COR-L47 (cell line): ENCODE measurements at regions not wholly inside any gene's neighbourhood (a gene's known extent, or its start where the extent isn't known, plus 50 kb on each side); places are given as distances from the start of the nearest gene placed in this dataset.
"Not testable (repeated sequence)": the region's sequence is repeated elsewhere in the genome, so short reads cannot be mapped to it uniquely, and the experiment has no call there.

ENCODE experiments used
- DNase-seq: peaks from one replicate; lab custom pipeline; 2025; lab: John Stamatoyannopoulos, UW

DNA sequence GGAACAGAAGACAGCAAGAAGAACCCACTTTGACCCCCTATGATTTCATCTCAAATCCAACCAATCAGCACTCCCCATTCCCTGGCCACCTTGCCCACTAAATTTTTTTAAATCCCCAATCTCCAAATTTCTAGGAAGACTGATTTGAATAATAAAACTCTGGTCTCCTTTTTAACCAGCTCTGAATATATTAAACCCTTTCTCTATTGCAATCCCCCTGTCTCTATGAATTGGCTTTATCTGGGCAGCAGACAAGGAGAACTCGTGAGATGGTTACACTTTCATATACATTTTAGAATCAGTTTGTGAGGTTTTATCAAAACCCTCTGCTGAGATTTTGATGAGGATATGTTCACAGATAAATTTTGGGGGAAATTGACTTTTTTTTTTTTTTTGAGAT is 90.3 kb upstream of the TRIM24 start:
- no peak for DNase-seq

DNA sequence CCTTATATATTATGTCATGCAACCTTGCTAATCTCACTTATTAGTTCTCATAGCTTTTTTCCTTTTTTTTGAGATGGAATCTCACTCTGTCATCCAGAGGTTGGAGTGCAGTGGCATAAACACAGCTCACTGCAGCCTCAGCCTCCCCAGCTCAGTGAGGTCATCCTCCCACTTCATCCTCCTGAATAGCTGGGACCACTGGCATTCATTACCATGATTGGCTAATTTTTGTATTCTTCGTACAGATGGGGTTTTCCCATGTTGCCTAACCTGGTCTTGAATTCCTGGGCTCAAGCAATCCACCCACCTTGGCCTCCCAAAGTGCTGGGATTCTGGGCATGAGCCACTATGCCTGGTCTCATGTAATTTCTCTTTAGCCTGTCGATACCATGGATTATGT is 89.1 kb upstream of the TRIM24 start:
- DNase-seq, result no peak

DNA sequence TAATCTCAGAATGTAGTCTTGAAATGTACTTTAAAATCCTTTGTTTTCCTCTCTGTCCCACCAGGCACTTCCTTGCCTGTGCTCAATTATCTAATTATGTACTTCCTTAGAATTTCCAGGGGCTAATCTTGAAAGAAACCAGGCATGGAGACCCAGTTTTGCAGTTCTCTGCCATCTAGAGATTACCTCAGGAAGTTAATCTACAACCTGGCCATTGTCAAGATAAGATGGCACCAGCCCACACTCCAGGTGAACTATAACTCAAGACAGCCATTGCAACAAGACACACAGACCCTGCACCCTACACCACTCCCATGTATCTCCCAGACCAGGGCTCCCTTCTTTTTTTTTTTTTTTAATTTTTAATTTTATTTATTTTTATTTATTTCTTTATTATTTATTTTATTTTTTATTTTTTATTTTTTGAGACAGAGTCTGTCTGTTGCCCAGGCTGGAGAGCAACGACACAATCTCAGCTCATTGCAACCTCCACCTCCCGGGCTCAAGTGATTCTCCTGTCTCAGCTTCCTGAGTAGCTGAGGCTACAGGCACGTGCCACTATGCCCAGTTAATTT is 85.9 kb upstream of the TRIM24 start:
- DNase-seq, result no peak

DNA sequence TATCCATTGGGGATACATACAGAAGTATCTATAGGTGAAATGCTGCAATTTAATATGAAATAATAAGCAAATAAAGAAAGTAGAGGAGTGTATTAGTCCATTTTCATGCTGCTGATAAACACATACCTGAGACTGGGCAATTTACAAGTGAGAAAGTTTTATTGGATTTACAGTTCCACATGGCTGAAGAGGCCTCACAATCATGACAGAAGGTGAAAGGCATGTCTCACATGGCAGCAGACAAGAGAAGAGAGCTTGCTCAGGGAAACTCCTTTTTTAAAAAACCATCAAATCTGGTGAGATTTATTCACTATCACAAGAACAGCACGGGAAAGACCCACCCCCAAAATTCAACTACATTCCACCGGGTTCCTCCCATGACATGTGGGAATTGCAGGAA is 82.8 kb upstream of the TRIM24 start:
- DNase-seq, result no peak

DNA sequence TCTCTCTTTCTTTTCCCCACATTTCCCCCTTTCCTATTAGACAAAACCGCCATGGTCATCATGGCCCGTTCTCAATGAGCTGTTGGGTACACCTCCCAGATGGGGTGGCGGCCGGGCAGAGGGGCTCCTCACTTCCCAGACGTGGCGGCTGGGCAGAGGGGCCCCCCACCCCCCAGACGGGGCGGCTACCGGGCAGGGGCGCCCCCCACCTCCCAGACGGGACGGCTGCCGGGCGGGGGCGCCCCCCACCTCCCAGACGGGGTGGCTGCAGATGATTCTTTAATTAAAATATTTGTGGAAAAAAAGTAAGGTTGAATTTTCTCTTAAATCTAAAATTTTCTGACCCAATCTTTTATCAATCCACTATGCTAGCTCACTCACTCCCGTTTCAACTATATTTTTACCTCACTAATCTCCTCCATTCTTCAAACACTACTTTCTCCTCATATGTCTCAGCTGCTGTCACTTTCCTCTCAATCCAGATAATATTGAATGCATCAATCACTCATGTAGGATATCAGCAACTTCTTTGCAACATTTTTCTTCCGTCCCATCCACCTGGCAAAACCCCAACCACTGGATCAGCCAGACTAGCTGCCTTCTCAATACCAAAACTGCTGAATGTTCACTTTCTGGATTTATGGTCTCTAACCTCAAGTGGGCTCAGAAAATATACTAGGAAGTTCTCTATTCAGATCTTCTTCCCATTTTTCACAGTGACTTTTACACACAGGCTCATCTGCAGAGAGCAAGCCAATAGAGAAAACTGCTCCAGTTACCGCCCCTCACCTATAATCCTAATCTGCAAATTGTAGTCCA is 81.1 kb upstream of the TRIM24 start:
- DNase-seq, result no peak

DNA sequence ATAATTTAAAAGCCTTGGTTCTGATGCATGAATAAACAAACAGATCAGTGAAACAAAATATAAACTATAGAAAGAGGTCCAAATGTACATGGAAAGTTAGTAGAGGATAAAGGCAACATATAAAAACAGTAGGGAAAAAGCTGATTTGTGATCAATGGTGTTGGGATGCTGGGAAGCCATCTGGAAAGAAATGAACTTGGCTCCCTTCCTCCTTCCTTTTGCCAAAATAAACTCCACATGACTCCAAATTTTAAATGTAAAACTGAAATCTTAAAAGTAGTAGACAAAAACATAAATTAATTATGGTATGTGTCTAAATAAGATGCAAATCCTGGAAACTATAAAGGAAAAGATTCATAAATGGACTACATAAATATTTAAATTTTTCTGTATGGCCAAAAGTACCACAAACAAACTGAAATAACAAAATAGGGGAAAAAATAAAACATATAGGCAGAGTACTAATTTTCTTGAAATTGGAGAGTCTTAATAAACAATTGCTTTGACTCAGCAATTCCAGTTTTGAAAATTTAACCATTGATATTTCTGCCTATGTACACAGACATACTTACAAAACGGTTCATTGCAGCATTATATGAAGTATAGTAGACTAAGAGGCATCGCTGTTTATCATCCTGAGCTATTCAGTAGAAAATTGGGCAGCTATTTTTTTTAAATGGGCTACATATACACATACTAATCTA is 77.0 kb upstream of the TRIM24 start:
- DNase-seq, result no peak

DNA sequence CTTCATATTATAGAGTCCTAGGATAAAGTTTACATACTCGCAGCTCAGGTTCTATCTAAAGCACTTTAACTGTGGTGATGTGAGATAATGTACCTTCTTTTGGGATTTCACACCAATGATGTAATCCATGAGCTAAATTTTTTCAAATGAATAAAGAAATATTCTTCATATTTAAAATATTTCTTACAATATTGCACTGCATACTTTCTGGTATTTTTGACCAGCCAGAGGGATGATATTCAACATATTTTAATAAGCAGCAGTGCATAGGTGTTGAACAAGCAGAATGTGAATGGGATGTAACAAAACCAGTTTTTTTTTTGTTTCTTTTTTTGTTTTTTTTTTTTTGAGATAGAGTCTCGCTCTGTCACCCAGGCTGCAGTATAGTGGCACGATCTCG is 73.2 kb upstream of the TRIM24 start:
- no peak for DNase-seq

DNA sequence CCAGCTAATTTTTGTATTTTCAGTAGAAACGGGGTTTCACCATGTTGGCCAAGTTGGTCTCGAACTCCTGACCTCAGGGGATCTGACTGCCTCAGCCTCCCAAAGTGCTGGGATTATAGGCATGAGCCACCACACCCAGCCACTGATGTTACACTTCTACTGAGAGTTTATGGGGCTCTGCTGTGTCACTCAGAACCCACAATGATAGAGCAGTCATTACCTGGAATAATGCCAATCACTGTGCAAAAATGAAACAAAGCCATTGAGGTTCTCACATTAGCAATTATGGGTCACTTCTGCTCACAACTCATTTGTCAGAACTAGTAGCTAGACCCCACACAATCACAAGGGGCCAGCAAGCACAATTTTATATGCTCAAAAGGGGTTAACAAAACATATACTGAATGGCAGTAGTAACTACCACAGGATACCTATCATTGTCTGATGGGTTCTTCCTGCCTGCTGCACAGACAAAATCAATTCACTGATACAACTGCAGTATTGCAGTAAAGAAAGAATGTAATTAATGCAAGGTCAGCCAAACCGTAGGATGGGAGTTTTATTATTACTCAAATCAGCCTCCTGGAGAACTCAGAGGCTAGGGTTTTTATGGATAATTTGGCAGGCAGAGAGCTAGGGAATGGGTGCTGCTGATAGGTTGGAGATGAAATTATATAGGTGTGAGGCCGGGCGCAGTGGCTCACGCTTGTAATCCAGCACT is 72.1 kb upstream of the TRIM24 start:
- no peak for DNase-seq

DNA sequence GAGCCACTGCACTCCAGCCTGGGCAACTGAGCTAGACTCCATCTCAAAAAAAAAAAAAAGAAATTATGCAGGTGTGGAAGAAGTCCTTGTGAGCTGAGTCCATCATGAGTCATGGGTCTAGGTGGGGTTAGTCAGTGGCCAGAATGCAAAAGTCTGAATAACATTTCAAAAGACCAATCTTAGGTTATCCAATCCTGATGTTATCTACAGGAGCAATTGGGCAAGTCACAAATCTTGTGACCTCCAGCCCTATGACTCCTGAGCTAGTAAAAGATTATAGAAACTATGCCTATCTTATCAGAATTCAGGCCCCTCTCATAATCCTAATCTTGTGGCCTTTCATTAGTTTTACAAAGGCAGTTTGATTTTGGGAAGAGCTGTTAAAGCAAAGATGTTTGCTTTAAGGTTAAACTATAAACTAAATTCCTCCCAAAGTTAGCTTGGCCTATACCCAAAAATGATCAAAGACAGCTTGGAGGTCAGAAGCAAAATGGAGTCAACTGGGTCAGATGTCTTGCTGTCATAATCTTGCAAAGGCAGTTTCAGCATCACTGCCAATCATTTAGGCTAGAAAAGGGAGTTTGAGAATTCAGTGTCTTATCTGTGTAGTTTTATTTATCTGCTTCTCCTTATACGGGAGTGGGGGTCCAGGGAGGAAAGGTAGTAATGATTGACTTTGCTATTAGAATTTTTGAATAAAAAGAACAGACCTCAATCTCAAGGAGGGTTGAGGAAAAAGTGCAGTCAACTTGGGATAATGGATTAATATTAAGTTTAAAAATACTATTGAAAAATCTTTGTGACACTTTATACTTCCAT is 71.2 kb upstream of the TRIM24 start:
- DNase-seq, result no peak

DNA sequence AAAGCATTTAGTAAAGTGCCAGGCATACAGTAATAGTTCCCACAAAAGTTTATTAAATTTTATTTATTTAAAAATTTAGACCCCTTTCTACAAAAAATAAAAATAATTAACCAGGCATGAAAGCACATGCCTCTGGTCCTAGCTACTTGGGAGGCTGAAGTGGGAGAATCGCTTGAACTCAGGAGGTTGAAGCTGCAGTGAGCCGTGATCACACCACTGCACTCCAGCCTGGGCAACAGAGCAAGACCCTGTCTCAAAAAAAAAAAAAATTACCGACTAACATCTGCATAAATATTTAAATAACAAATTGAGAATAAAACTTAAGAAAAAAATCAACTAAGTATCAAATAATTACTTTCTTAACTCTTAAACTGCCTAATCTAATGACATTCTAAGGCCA is 64.3 kb upstream of the TRIM24 start:
- DNase-seq, result no peak

DNA sequence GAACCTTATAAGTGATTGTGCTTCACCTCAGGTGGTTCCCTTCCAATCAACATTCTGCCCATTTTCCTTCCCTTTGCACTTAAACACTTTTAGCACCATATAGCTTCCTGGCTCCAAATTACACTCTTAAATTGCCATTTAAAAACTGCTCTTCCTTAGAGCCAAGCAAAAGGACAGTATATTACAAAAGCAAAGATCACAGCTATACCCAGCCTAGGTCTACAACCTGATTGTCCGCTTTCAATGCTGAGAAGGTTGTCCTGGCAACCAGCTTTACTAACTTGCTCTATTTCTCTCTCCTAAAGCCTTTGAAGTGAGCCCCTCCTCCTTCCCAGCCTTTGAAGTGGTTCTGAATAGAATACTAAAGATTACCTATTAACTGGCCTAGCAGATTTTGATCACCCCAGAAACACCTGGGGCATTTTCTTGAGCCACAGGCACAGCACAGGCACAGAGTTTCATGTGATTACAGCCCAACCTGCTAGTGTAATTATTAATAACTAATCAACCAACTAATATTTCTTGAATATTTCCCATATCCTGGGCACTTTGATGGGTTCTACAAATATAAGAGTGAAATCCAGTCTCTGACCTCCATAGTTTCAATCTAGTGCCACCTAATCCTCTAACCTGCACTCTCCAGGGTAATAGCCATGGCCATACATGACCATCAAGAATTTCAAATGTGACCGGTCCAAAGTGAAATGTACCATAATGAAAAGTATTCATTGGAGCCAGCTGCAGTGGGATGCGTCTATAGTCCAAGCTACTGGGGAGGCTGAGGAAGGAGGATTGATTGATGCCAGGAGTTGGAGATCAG is 63.6 kb upstream of the TRIM24 start:
- no peak for DNase-seq

DNA sequence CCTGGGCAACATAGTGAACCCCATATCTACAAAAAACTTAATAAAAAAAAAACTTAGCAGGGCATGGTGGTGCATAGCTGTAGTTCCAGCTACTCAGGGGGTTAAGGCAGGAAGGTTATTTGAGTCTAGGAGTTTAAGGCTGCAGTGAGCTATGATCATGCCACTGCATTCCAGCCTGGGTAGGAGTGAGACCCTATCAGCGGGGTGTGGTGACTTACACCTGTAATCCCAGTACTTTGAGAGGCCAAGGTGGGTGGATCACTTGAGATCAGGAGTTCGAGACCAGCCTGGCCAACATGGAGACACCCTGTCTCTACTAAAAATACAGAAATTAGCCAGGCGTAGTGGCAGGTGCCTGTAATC is 63.0 kb upstream of the TRIM24 start:
- not testable (repeated sequence) for DNase-seq

DNA sequence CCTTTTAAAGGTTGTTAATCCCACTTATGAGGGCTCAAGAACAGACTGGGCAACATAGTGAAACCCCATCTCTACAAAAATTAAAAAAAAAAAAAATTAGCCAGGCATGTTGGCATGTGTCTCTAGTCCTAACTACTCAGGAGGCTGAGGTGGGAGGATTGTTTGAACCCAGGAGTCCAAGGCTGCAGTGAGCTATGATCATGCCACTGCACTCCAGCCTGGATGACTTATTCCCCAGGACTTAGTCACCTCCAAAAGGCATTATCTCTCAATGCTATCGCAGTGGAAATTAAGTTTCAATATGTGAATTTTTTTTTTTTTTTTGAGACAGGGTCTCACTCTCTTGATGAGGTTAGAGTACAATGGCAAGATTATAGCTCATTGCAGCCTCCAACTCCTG is 61.2 kb upstream of the TRIM24 start:
- no peak for DNase-seq

DNA sequence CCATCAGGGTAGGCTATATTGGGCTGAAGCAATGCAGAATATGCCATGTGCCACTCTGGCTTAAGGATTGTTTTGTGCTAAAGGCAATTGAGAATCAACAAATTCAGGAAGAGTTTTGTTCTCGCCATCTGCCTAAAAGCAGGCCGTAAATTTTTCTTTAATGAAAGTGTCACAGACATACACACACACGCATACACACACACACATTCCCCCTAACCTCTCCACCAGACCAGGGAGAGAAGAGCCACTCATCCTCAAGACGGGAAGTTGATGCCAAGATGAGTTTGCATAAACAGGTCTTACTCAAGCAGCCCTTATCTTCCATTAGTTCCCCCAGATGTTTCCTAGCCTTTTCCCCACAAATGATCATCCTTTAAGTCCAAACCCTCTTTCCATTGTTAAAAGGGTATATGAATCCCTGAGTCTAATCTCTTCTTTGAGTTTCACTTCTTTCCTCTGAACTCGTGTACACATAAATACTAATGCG is 59.6 kb upstream of the TRIM24 start:
- no peak for DNase-seq

DNA sequence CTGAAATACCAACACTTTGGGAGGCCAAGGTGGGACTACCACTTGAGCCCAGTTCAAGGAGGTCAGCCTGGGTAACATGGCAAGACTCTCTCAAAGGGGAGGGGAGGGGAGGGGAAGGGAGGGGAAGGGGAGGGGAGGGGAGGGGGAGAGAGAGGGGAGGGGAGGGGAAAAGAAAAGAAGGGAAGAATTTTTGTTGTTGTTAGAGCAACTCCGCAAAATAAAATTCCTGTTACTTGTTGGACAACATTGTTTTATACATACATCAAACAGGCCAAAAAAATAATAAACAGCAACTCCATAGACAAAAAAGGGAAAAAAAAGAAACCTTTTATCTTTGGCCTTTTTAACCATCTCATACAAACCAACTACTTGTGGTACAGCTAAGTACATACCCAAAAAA is 57.3 kb upstream of the TRIM24 start:
- DNase-seq, result no peak

DNA sequence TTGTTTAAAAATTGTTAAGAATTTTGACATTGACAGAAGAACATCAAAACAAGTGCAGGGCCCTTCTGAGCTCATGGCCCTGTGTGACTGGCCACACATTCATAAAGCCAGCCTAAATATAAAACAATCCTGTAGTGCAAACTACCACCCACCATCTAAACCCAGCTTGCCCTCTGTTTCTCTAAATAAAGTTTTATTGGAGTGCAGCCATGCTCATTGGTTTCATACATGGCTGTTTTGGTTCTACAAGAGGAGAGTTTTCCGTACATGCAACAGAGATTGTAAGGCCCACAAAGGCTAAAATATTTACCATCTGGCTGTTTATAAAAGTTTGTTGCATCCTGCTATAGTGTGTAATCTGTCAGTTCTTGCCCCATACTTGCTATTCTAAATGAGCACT is 54.6 kb upstream of the TRIM24 start:
- no peak for DNase-seq

DNA sequence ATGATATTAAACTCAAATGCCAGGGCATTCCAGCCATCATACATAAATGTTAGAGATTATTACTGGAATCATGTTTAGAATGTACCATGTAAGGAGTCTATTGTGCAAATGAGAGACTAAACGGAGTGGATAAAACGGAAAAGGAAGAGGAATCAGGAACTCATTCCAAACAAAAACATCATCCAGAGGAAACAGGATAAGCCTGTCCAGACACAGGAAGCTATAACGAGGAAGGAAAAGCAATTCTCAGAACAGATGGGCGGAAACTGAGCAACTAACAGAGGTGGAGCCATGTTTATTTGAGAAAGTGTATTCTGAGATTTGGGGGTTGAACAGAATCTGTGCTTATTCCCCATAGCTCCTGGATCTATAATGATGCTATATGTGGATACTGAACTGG is 52.3 kb upstream of the TRIM24 start:
- no peak for DNase-seq
